ENCODE measurements at regions not wholly inside any gene's neighbourhood (a gene's known extent, or its start where the extent isn't known, plus 50 kb on each side); places are given as distances from the start of the nearest gene placed in this dataset.

- DNase-seq, result peak; percentile 43
Observed at GRCh38 chr6:11350294-11350693, 117.8 kb upstream of the NEDD9 start.

GRCh38 chr6:11349880-11350279 lies 117.4 kb upstream of the NEDD9 start:
- no peak for DNase-seq

- no peak for DNase-seq
Observed at GRCh38 chr6:11346516-11346915, 114.0 kb upstream of the NEDD9 start.

GRCh38 chr6:11345536-11345935 lies 113.1 kb upstream of the NEDD9 start:
- DNase-seq, result no peak

GRCh38 chr6:11343963-11344723 lies 111.7 kb upstream of the NEDD9 start:
- no peak for DNase-seq

- DNase-seq, result no peak
Observed at GRCh38 chr6:11341867-11342266, 109.4 kb upstream of the NEDD9 start.

GRCh38 chr6:11341303-11341702 lies 108.8 kb upstream of the NEDD9 start:
- DNase-seq, result no peak

- DNase-seq, result no peak
Observed at GRCh38 chr6:11339380-11339779, 106.9 kb upstream of the NEDD9 start.

- no peak for DNase-seq
Observed at GRCh38 chr6:11337306-11337705, 104.8 kb upstream of the NEDD9 start.

GRCh38 chr6:11335826-11336225 lies 103.4 kb upstream of the NEDD9 start:
- no peak for DNase-seq

- no peak for DNase-seq
Observed at GRCh38 chr6:11333132-11333849, 100.8 kb upstream of the NEDD9 start.

- no peak for DNase-seq
Observed at GRCh38 chr6:11332463-11332862, 100.0 kb upstream of the NEDD9 start.

GRCh38 chr6:11331111-11331510 lies 98.6 kb upstream of the NEDD9 start:
- no peak for DNase-seq

- no peak for DNase-seq
Observed at GRCh38 chr6:11330413-11330760, 97.9 kb upstream of the NEDD9 start.

- no peak for DNase-seq
Observed at GRCh38 chr6:11329726-11330412, 97.4 kb upstream of the NEDD9 start.

GRCh38 chr6:11328613-11329247 lies 96.3 kb upstream of the NEDD9 start:
- no peak for DNase-seq

GRCh38 chr6:11327961-11328360 lies 95.5 kb upstream of the NEDD9 start:
- no peak for DNase-seq

- DNase-seq, result no peak
Observed at GRCh38 chr6:11326116-11326515, 93.6 kb upstream of the NEDD9 start.

GRCh38 chr6:11324453-11325015 lies 92.1 kb upstream of the NEDD9 start:
- no peak for DNase-seq

- peak; percentile 37 for DNase-seq
Observed at GRCh38 chr6:11323666-11324452, 91.4 kb upstream of the NEDD9 start.

GRCh38 chr6:11322252-11322885 lies 89.9 kb upstream of the NEDD9 start:
- no peak for DNase-seq
